Stomach smooth muscle (tissue), 2 donors: ENCODE measurements at regions not wholly inside any gene's neighbourhood (a gene's known extent, or its start where the extent isn't known, plus 50 kb on each side); places are given as distances from the start of the nearest gene placed in this dataset.

Experiments
- H3K27ac ChIP-seq: one replicate; pipeline ENCODE4 v1.7.0; 2013; ENCODE audit warnings: mild to moderate bottlenecking, low read length, inconsistent platforms
- H3K27me3 ChIP-seq, 2 donors: one replicate each; pipeline ENCODE4 v1.7.0; 2013; ENCODE audit warnings: low read length in 2 of 2; ENCODE audit not compliant: insufficient read depth in 2 of 2, control insufficient read depth in 1 of 2
- H3K36me3 ChIP-seq, 2 donors: one replicate each; pipeline ENCODE4 v1.7.0; 2013; ENCODE audit warnings: low read length in 2 of 2; ENCODE audit not compliant: control insufficient read depth in 2 of 2, insufficient read depth in 2 of 2
- H3K4me1 ChIP-seq: one replicate; pipeline ENCODE4 v1.7.0; 2013; ENCODE audit warnings: low read length; ENCODE audit not compliant: control insufficient read depth, insufficient read depth
- H3K4me3 ChIP-seq, 2 donors: one replicate each; pipeline ENCODE4 v1.7.0; 2013; ENCODE audit warnings: low read length in 2 of 2
- H3K9ac ChIP-seq, 2 donors: one replicate each; pipeline ENCODE4 v1.7.0; 2013; ENCODE audit warnings: low read length in 2 of 2, mild to moderate bottlenecking in 1 of 2
- H3K9me3 ChIP-seq, 2 donors: one replicate each; pipeline ENCODE4 v1.7.0; 2013; ENCODE audit warnings: low read length in 2 of 2; ENCODE audit not compliant: control insufficient read depth in 2 of 2
- donor health status: healthy.
- donor health status: Pancreatic carcinoma.

- H3K4me1 ChIP-seq, result no peaks in the 10 kb centered on the region
- H3K27me3 ChIP-seq, result no peaks in the 10 kb centered on the region
- no peaks in the 10 kb centered on the region for H3K36me3 ChIP-seq
- no peak overlapping the region for H3K27ac ChIP-seq
- no peak overlapping the region for H3K9ac ChIP-seq
- H3K4me3 ChIP-seq, result no peak overlapping the region
- no peaks in the 10 kb centered on the region for H3K9me3 ChIP-seq
Measured at GRCh38 chr1:115426231-115426771, 88.3 kb upstream of the NGF start.

GRCh38 chr1:115425442-115425841 is 87.4 kb upstream of the NGF start:
- Histone ChIP-seq H3K36me3 (no peaks in the 10 kb centered on the region), H3K4me3 (no peak overlapping the region), H3K27ac (no peak overlapping the region), H3K9me3 (no peaks in the 10 kb centered on the region), H3K9ac (no peak overlapping the region), H3K4me1 (no peaks in the 10 kb centered on the region), H3K27me3 (no peaks in the 10 kb centered on the region)

- Histone ChIP-seq H3K36me3 (no peaks in the 10 kb centered on the region), H3K4me1 (no peaks in the 10 kb centered on the region), H3K9ac (no peak overlapping the region), H3K9me3 (no peaks in the 10 kb centered on the region), H3K27ac (no peak overlapping the region), H3K27me3 (no peaks in the 10 kb centered on the region), H3K4me3 (no peak overlapping the region)
Measured at GRCh38 chr1:115423776-115424175, 85.7 kb upstream of the NGF start.

DNA sequence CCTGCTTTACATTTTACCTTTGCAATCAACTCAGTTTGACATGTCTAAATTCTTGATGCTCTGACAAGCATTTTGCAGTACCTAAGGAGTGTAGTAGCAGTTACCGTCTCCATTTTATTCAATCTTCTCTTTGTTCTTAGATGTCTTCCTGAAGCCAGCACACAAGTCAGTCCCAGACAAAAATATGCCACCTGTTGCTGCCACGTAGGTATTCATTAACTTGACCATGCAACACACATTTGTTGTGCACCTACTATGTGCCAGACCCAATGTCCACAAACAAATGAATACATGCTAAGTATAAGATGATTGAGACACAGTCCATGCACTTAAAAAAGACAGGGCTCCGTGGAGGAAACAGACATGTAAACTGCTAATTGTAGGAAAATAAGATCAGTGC is 81.5 kb upstream of the NGF start:
- Histone ChIP-seq H3K27me3 (no peaks in the 10 kb centered on the region), H3K9ac (no peak overlapping the region), H3K27ac (no peak overlapping the region), H3K4me3 (no peak overlapping the region), H3K36me3 (no peaks in the 10 kb centered on the region), H3K4me1 (no peaks in the 10 kb centered on the region), H3K9me3 (no peaks in the 10 kb centered on the region)

GRCh38 chr1:115413621-115414020 is 75.6 kb upstream of the NGF start:
- Histone ChIP-seq H3K36me3 (no peaks in the 10 kb centered on the region), H3K9ac (no peak overlapping the region), H3K4me1 (no peaks in the 10 kb centered on the region), H3K27me3 (no peaks in the 10 kb centered on the region), H3K9me3 (peaks cover 0 to 4% of the 10 kb centered on the region in 2 donors), H3K4me3 (no peak overlapping the region), H3K27ac (no peak overlapping the region)

GRCh38 chr1:115413208-115413607 is 75.2 kb upstream of the NGF start:
- H3K9me3 ChIP-seq, result peaks cover 0 to 4% of the 10 kb centered on the region in 2 donors
- no peaks in the 10 kb centered on the region for H3K4me1 ChIP-seq
- no peak overlapping the region for H3K9ac ChIP-seq
- H3K4me3 ChIP-seq, result no peak overlapping the region
- no peaks in the 10 kb centered on the region for H3K36me3 ChIP-seq
- H3K27ac ChIP-seq, result no peak overlapping the region
- no peaks in the 10 kb centered on the region for H3K27me3 ChIP-seq

DNA sequence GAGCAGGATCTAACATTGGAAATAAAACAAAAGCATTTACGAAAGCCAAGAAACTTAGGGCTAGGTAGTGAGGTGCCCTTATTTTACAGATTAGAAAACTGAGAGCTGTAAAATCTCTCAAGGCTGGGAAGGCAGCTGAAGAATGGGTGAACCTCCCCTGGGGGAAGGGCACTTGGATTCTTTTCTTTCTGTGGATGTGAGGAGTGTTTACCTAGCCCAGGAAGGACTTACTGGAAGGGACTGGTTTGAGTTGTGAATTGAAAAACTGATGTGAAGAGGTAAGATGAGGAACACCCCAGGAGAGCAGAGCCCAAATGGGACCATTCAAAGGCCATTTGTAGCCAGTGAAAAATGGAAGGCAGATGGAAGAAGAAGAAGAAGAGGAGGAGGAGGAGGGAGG is 74.7 kb upstream of the NGF start:
- Histone ChIP-seq H3K9me3 (peaks cover 0 to 4% of the 10 kb centered on the region in 2 donors), H3K4me1 (no peaks in the 10 kb centered on the region), H3K36me3 (no peaks in the 10 kb centered on the region), H3K4me3 (no peak overlapping the region), H3K27ac (no peak overlapping the region), H3K9ac (no peak overlapping the region), H3K27me3 (no peaks in the 10 kb centered on the region)

DNA sequence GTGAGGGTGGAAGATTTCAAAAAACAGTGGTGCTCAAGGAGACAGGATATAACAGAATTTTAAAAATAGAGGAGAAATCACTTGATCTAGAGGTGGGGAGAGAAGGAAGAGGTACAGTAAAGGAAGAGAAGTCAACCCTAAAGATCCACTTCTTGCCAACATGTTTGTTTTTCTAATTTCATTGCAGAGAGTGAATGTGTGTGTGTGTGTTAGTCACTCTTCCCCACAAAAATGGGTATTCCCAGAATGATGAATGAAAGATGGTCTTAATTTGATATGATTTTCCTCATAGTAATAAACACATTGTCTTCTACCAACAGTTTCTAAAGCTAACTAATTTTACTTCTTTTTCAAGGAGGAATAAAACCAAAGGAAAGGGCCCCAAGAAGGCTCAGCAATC is 74.2 kb upstream of the NGF start:
- H3K27ac ChIP-seq, result no peak overlapping the region
- peaks cover 0 to 4% of the 10 kb centered on the region in 2 donors for H3K9me3 ChIP-seq
- H3K36me3 ChIP-seq, result no peaks in the 10 kb centered on the region
- H3K27me3 ChIP-seq, result no peaks in the 10 kb centered on the region
- H3K4me3 ChIP-seq, result no peak overlapping the region
- no peaks in the 10 kb centered on the region for H3K4me1 ChIP-seq
- no peak overlapping the region for H3K9ac ChIP-seq

DNA sequence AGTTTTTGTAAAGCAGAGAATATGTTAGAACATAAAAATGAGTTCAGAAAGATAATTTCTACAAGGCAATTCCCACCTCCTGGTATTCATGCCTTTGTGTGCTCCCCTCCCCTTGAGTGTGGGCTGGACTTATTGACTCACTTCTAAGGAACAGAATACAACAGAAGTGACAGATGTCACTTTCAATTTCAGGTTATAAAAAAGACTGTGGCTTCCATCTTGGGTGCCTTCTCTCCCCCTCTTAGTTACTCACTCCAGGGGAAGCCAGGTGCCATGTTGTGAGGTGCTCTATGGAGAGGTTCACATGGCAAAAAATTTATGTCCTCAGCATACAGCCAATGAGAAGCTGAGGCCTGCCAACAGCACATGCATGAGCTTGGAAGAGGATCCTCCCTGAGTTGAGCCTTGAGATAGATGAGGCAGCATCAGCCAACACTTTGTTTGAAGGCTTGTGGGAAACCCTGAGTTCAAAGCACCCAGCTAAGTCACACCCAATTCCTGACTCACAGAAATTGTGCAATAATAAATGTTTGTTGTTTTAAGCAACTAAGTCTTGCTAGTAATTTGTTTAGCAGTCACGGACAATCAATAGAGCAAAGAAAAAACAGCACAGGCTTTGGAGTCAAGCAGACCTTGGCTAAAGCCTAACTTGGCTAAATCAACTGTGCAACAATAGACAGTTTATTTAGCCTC is 73.5 kb upstream of the NGF start:
- Histone ChIP-seq H3K27me3 (no peaks in the 10 kb centered on the region), H3K27ac (no peak overlapping the region), H3K4me1 (no peaks in the 10 kb centered on the region), H3K9ac (no peak overlapping the region), H3K36me3 (no peaks in the 10 kb centered on the region), H3K4me3 (no peak overlapping the region), H3K9me3 (peaks cover 0 to 4% of the 10 kb centered on the region in 2 donors)

DNA sequence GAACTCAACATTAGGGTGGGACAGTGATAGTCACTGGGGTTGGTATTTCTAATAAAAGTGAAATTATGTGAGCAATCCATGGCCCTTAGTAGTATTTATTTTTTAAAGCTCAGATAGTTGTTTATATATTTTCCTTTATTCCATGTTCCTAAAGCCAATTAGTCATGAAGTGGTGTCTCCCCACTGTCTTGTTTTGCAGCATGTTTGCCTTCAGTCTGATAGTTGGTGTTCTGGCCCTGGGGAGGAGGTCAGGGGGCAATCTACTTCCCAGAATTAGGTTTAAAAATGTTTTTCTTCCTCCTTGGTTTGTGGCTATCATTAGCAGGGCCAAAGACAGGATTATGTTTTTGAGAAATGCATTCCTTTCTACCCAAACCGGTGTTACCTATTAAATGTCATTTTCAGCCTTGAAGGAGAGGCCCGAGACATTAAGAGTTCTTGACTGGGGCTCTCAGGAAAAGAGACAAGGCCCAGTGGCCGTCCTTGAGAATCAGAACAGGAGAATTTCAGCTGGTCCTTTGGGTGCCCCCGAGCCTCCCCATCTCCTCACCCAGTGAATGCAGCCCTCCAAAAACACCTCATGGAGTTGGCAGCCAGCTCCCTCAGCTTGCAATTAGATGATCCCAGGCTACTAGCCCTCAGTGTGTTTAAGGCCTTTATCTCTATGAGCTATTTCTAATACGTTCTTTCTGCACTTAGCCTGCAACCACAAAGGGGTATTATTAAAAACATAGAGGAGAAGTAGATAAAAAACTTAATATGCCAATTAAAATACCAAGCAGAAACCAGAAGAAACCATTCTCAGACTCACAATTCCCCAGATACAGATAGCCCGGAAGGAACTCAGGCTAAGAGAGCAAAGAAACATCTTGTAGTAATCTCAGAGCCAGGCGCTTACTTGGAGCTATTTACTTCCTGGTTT is 71.3 kb upstream of the NGF start:
- H3K9ac ChIP-seq, result no peak overlapping the region
- no peak overlapping the region for H3K27ac ChIP-seq
- no peaks in the 10 kb centered on the region for H3K36me3 ChIP-seq
- H3K9me3 ChIP-seq, result peaks cover 3 to 4% of the 10 kb centered on the region in 2 donors
- no peak overlapping the region for H3K4me3 ChIP-seq
- no peaks in the 10 kb centered on the region for H3K4me1 ChIP-seq
- no peaks in the 10 kb centered on the region for H3K27me3 ChIP-seq
